Activated T-cell treated with anti-CD3 and anti-CD28 coated beads, Interleukin-2, amount 50 U/mL, for 48 hours (primary cell): ENCODE measurements at regions not wholly inside any gene's neighbourhood (a gene's known extent, or its start where the extent isn't known, plus 50 kb on each side); places are given as distances from the start of the nearest gene placed in this dataset.
A peak's percentile ranks its signal among the peaks of the same experiment; 100 is the strongest.

Source experiments
- DNase-seq, 2 experiments: peaks; one replicate each; pipeline ENCODE4 v3.0.0-alpha.2; 2020

GRCh38 chr2:173419506-173419905 lies 64.8 kb downstream of the CDCA7 start:
- DNase-seq = no peak

GRCh38 chr2:173424886-173425285 lies 70.2 kb downstream of the CDCA7 start:
- no peak for DNase-seq

- DNase-seq = no peak
Measured at GRCh38 chr2:173427887-173428668, 73.4 kb downstream of the CDCA7 start.

GRCh38 chr2:173431191-173431590 lies 76.5 kb downstream of the CDCA7 start:
- no peak for DNase-seq

GRCh38 chr2:173432049-173432754 lies 77.5 kb downstream of the CDCA7 start:
- DNase-seq = no peak

- no peak for DNase-seq
Measured at GRCh38 chr2:173434762-173435569, 80.3 kb downstream of the CDCA7 start.

- no peak for DNase-seq
Measured at GRCh38 chr2:173435574-173435973, 80.9 kb downstream of the CDCA7 start.

- no peak for DNase-seq
Measured at GRCh38 chr2:173436088-173436487, 81.4 kb downstream of the CDCA7 start.

GRCh38 chr2:173441222-173441621 lies 86.5 kb downstream of the CDCA7 start:
- DNase-seq = no peak

- no peak for DNase-seq
Measured at GRCh38 chr2:173442542-173442941, 87.9 kb downstream of the CDCA7 start.

GRCh38 chr2:173446722-173447121 lies 92.0 kb downstream of the CDCA7 start:
- DNase-seq = no peak

- DNase-seq = peak; percentile 71 to 77
Measured at GRCh38 chr2:173448938-173449471, 94.3 kb downstream of the CDCA7 start.

GRCh38 chr2:173451118-173451517 lies 96.4 kb downstream of the CDCA7 start:
- DNase-seq = peak in 1 of 2 experiments; percentile 22

GRCh38 chr2:173451941-173452340 lies 97.3 kb downstream of the CDCA7 start:
- DNase-seq = no peak

- DNase-seq = no peak
Measured at GRCh38 chr2:173452416-173452815, 97.7 kb downstream of the CDCA7 start.

- no peak for DNase-seq
Measured at GRCh38 chr2:173456960-173457359, 102.3 kb downstream of the CDCA7 start.

GRCh38 chr2:173457366-173457765 lies 102.7 kb downstream of the CDCA7 start:
- no peak for DNase-seq

GRCh38 chr2:173458991-173459780 lies 104.5 kb downstream of the CDCA7 start:
- no peak for DNase-seq

GRCh38 chr2:173462892-173463840 lies 108.5 kb downstream of the CDCA7 start:
- no peak for DNase-seq

- DNase-seq = no peak
Measured at GRCh38 chr2:173463846-173464245, 109.2 kb downstream of the CDCA7 start.

GRCh38 chr2:173467751-173468150 lies 113.1 kb downstream of the CDCA7 start:
- DNase-seq = no peak
